ENCODE measurements at regions not wholly inside any gene's neighbourhood (a gene's known extent, or its start where the extent isn't known, plus 50 kb on each side); places are given as distances from the start of the nearest gene placed in this dataset.
"Not testable (repeated sequence)": the region's sequence is repeated elsewhere in the genome, so short reads cannot be mapped to it uniquely, and the experiment has no call there.

DNA sequence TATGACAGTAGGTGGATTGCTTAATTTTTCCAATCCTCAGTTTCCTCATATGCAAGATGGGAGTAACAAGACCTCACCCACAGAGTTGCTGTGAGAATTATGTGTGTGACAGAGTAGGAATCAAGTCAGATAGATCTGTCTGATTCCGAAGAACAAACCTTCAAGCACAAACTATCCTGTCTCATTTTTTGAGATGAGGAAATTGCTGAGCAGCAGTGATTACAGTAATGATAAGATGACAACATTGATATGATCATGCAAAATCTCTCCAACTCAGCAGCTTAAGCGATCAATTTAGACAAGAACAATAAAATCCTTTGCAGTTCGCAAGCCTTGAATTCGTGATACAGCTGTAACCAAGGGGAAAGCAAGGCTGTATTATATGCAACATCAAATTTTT lies 474.1 kb downstream of the OMA1 start:
- in situ Hi-C loops (cut with HindIII; ENCODE audit: low sequenced_read_pairs): no loop called here

DNA sequence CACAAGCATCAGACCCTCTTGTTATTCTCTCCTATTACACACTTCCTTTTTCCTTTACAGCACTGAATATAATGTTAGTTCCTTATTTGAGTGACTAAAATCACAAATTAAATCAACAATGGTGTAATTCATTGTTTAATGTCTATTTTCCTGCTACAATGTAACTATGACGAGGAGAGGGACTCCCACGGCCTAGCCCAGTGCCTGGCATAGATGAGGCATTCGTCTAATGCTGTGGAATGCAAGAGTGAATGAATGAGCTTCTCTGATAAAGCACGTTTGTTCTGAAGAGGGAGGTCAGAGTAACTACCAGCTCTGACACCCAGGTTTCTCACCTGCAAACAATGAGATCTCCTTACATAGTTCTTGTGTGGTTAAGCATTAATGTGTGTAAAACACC lies 479.4 kb downstream of the OMA1 start:
- in situ Hi-C loops (cut with HindIII; ENCODE audit: low sequenced_read_pairs): no loop called here

DNA sequence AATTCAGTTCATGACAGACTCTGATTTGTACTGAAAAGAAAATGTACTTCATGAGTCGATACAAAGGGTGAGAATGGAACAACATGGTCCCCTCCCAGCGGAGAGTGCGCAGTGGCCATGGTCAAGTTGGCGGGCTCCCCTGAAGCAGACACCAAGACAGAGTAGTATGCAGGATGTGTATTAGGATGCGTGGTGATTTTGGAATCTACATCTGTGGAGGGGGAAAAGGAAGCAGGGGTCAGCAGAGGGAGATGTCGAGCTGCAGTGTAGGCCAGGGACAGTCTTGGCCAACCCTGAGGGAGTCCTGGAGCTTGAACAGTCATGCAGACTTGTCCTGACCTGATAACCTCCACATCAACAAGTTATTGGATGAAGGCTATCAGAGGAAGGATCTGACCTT lies 481.0 kb downstream of the OMA1 start:
- in situ Hi-C loops (cut with HindIII; ENCODE audit: low sequenced_read_pairs): no loop called here

DNA sequence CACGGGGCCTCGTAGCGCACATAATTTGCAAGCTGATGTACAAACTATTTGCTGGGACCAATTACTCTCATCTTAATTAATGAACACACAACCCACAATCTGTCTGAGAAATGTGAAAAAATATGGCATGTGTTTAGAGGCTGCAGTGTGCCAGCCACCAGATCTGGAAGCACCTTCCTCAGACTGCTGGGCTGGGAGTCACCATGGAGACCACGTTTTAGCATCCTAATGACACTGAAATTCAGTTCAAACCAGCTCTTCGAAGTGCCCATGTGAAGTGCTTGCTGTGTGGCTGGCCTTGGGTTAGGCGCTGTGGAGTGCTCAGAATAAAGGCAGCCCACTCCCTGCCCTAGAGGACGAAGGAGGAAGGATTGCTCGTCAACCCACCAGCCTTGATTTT lies 482.4 kb downstream of the OMA1 start:
- in situ Hi-C loops (cut with HindIII; ENCODE audit: low sequenced_read_pairs): no loop called here

DNA sequence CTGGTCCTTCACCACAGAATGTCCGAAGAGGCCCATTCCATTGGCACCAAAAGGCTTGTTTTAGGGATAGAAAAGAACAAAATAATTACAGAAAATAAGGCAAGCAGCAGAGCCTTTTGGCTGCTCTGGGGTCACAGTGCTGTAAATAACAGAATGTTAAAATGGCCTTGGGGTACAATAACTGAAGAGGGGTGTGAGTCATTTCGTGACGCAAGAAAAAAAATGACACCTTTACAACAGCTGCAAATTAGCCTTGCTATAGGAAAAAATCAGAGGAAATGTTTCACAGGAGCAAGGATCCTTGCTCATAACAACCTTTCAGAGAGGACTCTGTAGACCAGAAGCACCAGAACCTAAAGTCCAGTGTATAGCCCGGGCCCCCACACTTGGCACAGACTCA lies 483.4 kb downstream of the OMA1 start:
- in situ Hi-C loops (cut with HindIII; ENCODE audit: low sequenced_read_pairs): no loop called here

DNA sequence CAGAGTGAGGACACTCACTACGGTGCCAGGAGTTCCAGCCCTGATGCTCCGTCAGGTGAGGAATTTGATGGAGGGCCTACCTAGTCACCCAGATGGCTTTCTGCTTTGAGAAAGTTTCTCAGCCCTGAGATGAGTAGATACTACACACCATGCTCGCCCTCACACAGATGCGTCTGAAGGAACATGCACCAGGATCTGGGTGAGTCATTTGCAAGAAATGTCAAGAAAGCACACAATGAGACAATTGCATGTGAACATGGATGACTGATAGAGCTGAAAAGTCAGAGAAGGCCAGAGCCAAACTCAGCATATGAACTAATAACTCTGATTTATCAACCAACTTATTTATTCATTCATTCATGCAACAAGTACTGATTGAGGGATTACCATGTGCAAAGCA lies 483.9 kb downstream of the OMA1 start:
- in situ Hi-C loops (cut with HindIII; ENCODE audit: low sequenced_read_pairs): no loop called here

DNA sequence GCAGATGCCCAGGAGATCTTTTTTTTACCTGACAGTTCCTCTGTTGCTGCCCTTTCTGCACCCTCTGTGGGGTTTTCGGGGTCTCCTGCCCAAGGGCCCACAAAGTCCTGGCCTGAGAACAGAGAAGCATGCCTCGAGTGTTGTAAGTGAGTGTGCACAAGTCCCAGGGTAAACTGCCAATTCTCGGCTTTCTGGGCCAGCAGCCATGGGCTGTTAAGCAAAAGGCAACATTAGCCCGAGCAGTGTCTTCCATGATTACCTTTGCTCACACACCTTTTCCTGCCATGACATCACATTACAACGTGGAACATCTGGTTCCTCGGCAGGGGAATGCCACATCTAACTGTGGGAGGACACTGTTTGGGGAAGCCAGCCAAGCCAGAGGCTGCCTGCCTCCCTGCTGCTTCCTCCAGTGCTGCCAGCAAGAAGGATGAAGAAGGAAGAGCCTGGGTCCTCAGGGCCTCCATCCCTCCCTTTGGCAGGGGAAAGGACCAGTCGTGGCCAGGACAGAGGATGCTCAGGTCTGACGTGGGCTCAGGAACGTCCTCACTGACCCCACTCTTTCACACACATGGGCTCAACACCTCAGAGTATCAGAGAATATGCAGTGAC lies 485.9 kb downstream of the OMA1 start:
- in situ Hi-C loops (cut with HindIII; ENCODE audit: low sequenced_read_pairs): no loop called here

DNA sequence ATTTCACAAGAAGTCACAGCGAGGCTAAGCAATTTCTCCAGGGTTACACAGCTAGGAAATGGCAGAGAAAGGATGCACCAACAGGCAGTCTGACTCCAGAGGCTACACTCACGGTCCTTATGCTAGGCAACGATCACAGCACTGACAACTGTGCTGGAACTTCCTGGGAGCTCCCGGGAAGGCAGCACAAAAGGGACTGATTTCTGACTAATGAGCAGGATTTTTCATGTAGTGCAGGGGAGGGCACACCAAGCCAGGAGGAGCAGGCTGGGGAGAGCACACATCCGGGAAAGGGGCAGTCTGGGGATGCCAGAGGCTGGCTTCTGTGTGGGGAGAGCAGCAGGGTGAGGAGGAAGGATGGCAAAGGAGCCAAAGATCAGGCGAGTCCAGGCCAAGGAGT lies 486.7 kb downstream of the OMA1 start:
- in situ Hi-C loops (cut with HindIII; ENCODE audit: low sequenced_read_pairs): no loop called here

DNA sequence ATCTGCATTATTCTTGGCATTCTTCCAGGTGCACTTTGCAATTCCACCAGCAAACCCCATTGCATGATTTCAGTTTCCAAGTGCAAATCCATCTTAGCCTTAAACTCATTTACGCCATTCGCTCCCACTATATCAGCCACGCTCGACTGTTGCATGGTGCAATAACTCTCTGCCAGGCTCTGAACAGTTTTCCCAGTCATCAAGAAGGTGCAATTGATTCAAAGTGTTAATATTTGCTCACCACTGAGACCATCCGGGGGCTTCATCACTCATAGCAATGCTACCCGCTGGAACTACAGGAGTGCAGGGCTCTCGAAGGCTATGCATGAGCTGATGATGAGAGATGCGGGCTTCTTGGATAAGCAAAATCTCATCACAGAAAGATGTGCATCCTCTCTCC lies 488.2 kb downstream of the OMA1 start:
- in situ Hi-C loops (cut with HindIII; ENCODE audit: low sequenced_read_pairs): no loop called here

DNA sequence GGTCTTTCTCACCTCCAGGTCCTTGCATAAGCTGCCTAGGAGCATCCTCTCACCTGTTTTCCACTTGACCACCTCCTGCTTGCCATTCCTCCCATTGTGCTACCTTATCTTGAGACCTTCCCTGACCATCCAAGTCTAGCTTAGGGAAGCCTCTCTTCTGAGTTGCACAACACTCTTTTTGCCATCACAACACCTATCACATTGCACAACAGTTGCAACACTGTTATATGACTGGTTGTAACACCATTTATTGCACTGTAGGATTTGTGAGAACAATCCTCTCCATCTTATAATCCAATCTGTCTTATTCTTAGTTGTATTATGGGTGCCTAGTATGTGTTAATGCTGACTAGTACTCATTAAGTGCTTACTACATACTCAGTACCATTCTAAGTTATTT lies 488.7 kb downstream of the OMA1 start:
- in situ Hi-C loops (cut with HindIII; ENCODE audit: low sequenced_read_pairs): no loop called here

DNA sequence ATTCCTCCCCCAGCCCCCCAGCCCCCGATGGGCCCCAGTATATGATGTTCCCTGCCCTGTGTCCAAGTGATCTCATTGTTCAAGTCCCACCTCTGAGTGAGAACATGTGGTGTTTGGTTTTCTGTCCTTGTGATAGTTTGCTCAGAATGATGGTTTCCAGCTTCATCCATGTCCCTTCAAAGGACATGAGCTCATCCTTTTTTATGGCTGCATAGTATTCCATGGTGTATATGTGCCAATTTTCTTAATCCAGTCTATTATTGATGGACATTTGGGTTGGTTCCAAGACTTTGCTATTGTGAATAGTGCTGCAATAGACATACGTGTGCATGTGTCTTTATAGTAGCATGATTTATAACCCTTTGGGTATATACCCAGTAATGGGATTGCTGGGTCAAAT lies 495.3 kb downstream of the OMA1 start:
- in situ Hi-C loops (cut with HindIII; ENCODE audit: low sequenced_read_pairs): not testable (repeated sequence)

DNA sequence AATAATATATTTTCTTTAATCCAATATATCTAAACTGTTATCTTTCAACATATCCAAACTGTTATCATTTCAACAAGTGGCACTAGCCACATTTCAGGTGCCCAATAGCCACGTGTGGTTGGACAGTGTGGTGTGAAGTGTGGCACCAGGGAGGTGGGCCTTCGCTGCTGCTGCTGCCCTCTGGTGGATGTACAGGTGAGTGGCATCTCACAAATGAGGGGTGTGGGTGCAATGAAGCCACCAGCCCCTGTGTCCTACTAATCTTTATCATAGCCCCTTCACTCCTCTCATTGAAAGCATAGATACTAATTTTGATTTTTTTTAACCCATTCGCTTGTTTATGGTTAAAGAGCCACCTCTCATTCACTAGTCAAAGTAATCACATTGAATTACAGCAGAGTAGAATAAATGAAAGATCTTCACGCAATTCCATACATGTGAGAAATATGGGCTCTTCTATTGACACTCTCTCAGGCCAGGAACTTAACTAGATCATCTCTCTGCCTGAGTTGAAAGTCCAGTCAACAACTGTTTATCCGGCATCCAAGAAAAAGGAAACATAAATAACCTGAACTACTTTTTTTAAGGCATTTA lies 499.2 kb downstream of the OMA1 start:
- in situ Hi-C loops (cut with HindIII; ENCODE audit: low sequenced_read_pairs): no loop called here

DNA sequence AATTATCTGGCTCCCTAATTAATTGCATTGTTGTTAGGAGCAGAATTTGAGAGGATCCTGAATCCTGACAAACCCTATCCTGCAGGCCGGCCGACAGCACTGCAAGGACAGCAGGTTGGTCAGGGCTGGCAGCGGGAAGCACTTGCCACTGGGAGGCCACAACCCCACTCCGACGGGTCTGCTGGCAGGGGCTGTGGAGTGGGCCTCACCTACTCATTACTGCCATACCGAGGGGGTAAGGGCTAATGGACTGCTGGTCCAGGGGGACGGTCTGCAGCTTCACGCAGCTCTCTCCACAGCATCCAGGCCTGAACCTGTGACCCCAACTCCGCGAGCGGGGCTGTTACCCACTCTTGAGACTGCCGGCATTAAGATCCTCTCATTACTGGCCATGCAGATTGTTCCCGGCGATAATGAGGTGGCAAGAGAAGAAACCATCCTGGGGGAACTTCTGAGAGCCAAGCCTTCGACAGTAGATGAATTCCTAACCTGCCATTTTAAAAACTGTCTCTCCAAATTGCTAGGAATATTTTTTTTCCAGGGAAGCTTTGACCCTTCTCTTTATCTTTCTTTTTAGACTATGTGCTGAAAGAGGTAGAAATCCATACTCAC lies 501.3 kb downstream of the OMA1 start:
- in situ Hi-C loops (cut with HindIII; ENCODE audit: low sequenced_read_pairs): no loop called here

DNA sequence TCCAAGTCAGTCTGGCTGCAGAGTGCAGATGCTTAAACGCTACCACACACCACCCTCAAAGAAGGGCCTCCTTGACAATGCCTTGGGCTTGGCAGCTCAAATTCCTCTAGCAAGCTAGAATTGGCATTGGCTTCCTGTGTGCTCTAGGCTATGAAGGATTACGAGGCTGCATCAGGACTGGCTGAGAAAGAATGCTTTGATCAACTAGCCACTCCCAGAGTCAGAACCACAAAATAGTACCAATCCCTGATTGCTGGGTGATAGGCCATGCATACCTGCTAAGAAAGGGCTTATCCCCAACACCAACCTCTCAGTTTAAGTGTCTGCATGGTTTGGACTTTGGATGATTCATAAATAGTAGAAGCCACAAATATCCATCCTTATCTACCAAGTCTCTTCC lies 504.9 kb downstream of the OMA1 start:
- in situ Hi-C loops (cut with HindIII; ENCODE audit: low sequenced_read_pairs): no loop called here

DNA sequence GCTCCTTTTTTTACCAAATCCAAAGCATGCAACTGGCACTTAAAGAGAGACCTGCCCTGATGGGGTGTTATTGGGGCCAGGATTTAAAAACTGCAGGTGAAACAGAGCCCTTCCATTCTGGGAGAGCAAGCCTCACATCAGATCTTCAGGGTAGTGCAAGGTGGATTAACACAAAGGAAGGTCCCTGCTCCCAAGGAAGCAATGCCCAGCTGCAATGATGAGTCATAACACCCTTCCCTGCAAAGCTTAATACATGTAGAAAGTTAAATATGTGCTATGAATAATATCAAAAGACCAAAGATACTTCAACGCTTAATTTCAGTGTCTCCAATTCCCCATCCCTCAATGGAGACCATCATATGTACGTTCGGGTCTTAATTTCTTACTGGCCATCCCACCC lies 508.0 kb downstream of the OMA1 start:
- in situ Hi-C loops (cut with HindIII; ENCODE audit: low sequenced_read_pairs): no loop called here

DNA sequence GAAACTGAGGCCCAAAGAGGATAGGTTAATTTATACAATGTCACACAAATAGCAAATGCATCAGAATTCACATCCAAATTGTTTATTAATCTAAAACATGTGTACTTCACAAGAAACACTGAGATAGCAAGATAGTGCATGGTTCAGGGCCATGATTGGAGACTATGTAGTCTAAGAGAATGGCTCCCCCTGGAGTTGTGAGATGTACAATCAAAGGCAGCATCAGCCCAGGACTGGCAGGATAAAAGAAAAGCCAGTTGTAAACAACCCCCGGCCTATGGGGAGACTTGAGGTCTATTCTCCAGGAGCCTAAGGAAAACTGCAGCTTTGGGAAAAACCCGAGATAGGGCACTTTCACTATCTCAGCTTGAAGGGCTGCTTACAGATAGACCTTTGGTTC lies 511.0 kb downstream of the OMA1 start:
- in situ Hi-C loops (cut with HindIII; ENCODE audit: low sequenced_read_pairs): no loop called here

DNA sequence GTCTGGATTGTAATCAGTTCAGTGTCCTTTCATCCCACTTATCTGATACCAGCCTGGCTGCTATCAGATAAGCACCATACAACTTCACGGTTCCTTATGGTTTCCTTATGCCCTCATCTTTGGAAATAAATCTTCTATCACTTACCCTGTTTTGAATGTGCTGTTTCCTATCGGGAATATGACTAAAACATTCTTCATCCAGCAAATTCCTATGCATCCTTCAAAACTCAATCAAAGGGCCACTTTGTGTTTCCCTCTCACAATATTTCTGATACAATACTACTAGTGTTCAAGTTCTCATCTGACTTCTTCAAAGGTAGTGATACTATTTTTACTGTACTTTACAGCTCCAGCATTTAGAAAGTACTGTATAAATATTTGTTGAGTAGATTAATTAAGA lies 513.2 kb downstream of the OMA1 start:
- in situ Hi-C loops (cut with HindIII; ENCODE audit: low sequenced_read_pairs): no loop called here

DNA sequence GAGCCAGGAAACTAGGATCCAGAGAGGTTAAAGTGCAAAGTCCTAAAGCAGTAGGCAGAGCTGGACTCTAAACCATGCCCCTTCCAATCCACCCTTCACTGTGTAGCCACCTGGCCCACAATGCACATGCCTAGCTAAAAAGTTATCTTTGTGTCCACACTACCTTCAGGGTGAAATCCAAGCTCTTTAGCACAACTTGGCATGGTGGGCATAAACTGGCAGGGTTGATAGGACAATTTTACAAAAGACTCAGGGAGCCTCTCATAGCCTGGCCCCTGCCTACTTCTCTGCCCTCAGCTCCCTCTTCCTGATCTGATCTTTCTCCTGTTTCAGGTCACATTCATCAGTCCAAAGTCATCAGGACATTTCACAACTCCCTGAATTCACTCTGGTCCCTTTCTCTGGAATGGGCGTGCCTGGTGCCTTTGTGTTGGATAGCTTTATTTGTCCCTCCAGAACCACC lies 513.9 kb downstream of the OMA1 start:
- in situ Hi-C loops (cut with HindIII; ENCODE audit: low sequenced_read_pairs): no loop called here

DNA sequence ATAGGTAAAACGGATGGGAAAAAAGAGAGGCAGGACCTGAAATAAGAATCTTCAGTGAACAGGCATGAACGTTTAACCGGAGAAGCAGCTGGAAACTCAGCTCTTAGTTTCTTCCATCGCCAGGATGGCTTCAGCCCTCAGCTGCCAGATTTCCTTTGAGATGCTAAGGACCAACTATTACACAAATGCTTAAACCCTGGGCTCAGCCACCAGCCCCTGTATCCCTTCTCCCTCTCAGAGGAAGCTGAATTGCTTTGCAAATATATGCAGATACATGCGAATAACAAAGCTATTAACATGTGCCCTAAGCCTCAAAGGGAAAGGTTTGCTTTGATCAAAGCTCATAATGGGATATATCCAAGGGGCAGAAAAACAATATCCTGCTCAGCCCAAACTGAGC lies 515.1 kb downstream of the OMA1 start:
- in situ Hi-C loops (cut with HindIII; ENCODE audit: low sequenced_read_pairs): no loop called here

DNA sequence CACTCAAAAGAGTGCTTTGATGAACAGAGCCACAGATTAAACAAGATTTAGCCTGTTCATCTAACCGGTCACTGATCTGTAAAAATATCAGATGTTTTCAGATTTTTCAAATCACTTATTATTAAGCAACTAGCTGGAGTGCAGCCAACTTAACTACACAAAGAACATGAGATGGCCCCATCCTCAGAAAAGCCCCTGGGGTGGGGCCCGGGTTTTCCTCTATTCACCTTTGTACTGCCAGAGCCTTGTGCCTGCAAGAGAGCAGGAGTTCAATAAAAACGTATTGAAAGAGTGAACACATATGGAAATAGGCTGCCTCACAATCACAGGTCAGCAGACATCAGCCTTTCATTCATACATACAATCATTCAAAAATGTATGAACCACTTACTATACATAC lies 516.1 kb downstream of the OMA1 start:
- in situ Hi-C loops (cut with HindIII; ENCODE audit: low sequenced_read_pairs): no loop called here

DNA sequence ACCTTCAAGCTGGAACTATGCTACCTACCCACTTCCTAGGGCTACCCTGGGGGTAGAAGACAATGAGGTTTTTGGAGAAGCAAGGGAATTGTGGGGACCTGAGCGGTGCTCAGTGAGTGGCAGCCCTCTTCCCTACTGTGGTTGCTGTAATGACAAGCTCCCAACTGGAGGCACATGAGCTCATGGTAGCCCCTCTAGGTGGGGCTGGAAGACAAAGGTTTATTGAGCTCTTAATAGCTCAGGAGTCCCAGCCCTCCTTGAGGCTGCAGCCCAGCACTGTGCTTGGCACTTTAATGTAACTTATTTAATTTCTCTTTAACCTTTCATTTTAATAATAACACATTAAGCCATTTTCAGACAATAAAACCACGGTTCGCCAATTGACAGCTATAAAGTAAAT lies 528.9 kb downstream of the OMA1 start:
- in situ Hi-C loops (cut with HindIII; ENCODE audit: low sequenced_read_pairs): no loop called here

DNA sequence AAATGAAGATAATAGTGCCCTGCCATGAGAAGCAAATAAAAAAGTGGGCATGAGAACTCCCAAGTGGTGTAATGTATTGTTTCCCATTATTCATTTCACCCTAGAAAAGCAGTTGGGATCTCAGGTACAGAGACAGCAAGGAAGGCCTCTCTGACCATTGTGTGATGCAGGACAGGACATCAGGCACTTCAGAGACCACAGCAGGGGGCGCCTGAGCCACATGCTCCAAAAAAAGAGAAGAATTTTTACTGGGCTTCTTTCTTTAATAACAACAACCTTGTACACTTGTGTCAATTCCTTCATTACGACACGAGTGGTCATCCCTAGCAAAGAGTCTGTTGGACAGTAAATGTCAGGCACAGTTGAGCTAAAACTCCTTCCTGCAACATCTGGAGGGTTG lies 533.3 kb downstream of the OMA1 start:
- in situ Hi-C loops (cut with HindIII; ENCODE audit: low sequenced_read_pairs): no loop called here

DNA sequence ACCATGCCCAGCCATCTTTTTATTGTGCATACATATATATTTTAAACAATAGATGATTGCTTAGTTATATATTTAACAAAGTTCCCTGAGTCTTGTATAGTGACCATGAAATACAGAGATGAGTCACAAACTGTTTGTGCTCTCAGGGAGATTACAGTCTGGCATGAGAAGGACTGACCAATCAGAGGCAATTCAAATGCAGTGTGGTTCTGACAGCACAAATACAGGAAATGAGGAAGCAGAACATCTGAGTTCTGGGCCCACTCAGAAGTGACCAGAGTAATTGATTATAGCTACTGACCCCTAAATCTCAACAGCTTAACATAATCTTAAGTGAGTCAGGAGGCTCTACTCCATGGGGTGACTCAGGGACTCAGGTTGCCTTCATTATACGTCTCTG lies 534.5 kb downstream of the OMA1 start:
- in situ Hi-C loops (cut with HindIII; ENCODE audit: low sequenced_read_pairs): no loop called here
